Stomach (tissue), 4 donors: ENCODE measurements at regions not wholly inside any gene's neighbourhood (a gene's known extent, or its start where the extent isn't known, plus 50 kb on each side); places are given as distances from the start of the nearest gene placed in this dataset.

ENCODE experiments used
- CTCF ChIP-seq, 7 experiments: fragments of 450-650 bp in 4 of 7; fragments of 200-600 bp in 3 of 7; sonication (generic) in 3 of 7; IDR thresholded peaks; one replicate each; pipeline ENCODE4 v1.5.1; 2016 to 2019; ENCODE audit warnings: antibody characterized with exemption in 7 of 7, control low read depth in 2 of 7, mild to moderate bottlenecking in 1 of 7
- POLR2A ChIP-seq, 4 donors: fragments of 450-650 bp; IDR thresholded peaks; one replicate each; pipeline ENCODE4 v1.6.1; 2016; ENCODE audit warnings: antibody characterized with exemption in 4 of 4, control low read depth in 2 of 4, mild to moderate bottlenecking in 1 of 4, moderate library complexity in 1 of 4

GRCh38 chr2:70024284-70024683 lies 62.9 kb upstream of the ASPRV1 start:
- no peak for TF ChIP-seq CTCF (IDR thresholded peaks at IDR 0.05)
- TF ChIP-seq POLR2A (IDR thresholded peaks at IDR 0.05) = no peak
